ENCODE measurements at regions not wholly inside any gene's neighbourhood (a gene's known extent, or its start where the extent isn't known, plus 50 kb on each side); places are given as distances from the start of the nearest gene placed in this dataset.

DNA sequence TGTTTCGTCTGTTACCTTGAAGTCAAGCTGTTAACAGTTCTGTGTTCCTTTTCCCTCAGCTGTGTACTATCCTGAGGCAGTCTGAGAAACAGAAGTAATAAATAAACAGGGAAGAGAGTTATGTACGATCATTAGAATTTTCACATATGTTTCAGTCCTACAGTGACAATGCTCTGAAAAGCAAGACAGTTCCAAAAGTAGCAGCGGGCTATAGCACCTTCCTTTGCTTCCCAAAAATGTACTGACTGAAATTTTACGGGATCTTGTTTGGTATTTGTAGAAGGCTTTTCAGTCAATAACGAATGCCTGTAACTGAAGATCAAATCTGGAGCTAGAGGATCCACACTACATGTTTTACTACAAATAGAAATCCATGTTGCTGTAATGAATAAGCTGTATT is 428.1 kb downstream of the PYDC2 start:
- TF ChIP-seq EGR1 (IDR thresholded peaks at IDR 0.05; ENCODE audit: low read depth in 2 of 2) (no peak), FOXA1 (IDR thresholded peaks at IDR 0.05) (no peak), TAF1 (conservative IDR thresholded peaks at IDR 0.05) (no peak)
- TF ChIP-seq, protein P1, sequence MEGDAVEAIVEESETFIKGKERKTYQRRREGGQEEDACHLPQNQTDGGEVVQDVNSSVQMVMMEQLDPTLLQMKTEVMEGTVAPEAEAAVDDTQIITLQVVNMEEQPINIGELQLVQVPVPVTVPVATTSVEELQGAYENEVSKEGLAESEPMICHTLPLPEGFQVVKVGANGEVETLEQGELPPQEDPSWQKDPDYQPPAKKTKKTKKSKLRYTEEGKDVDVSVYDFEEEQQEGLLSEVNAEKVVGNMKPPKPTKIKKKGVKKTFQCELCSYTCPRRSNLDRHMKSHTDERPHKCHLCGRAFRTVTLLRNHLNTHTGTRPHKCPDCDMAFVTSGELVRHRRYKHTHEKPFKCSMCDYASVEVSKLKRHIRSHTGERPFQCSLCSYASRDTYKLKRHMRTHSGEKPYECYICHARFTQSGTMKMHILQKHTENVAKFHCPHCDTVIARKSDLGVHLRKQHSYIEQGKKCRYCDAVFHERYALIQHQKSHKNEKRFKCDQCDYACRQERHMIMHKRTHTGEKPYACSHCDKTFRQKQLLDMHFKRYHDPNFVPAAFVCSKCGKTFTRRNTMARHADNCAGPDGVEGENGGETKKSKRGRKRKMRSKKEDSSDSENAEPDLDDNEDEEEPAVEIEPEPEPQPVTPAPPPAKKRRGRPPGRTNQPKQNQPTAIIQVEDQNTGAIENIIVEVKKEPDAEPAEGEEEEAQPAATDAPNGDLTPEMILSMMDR (IDR thresholded peaks at IDR 0.05; ENCODE audit: low read depth, low read length, missing input control): no peak
- TF ChIP-seq, protein P2, sequence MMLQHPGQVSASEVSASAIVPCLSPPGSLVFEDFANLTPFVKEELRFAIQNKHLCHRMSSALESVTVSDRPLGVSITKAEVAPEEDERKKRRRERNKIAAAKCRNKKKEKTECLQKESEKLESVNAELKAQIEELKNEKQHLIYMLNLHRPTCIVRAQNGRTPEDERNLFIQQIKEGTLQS (IDR thresholded peaks at IDR 0.05): no peak

All from liver (tissue), 3 donors.